Aorta (tissue), 5 donors: ENCODE measurements at regions not wholly inside any gene's neighbourhood (a gene's known extent, or its start where the extent isn't known, plus 50 kb on each side); places are given as distances from the start of the nearest gene placed in this dataset.

Experiments
- ATAC-seq: fragments of 200-7000 bp; cut with Tn5 transposase; one replicate; pipeline ENCODE4 v1.9.1; 2022; ENCODE audit warnings: moderate library complexity; ENCODE audit not compliant: low FRiP score
- DNase-seq, 2 donors: peaks; one replicate each; pipeline ENCODE4 v3.0.0-alpha.2; 2020
- H3K27ac ChIP-seq, 2 donors: one replicate each; pipeline ENCODE4 v1.5.1; 2013; ENCODE audit warnings: low read length in 2 of 2, mild to moderate bottlenecking in 2 of 2, moderate library complexity in 2 of 2, control low read depth in 1 of 2, inconsistent platforms in 1 of 2, low read depth in 1 of 2
- H3K27me3 ChIP-seq, 2 donors: one replicate each; pipeline ENCODE4 v1.6.1; 2013; ENCODE audit warnings: control low read depth in 1 of 2, low read length in 1 of 2, mild to moderate bottlenecking in 1 of 2, moderate library complexity in 1 of 2; ENCODE audit not compliant: insufficient read depth in 2 of 2, control insufficient read depth in 1 of 2
- H3K36me3 ChIP-seq, 2 donors: one replicate each; pipeline ENCODE4 v1.6.1; 2013; ENCODE audit warnings: control low read depth in 1 of 2, low read length in 1 of 2, mild to moderate bottlenecking in 1 of 2; ENCODE audit not compliant: insufficient read depth in 2 of 2, control insufficient read depth in 1 of 2
- H3K4me1 ChIP-seq, 2 donors: one replicate each; pipeline ENCODE4 v1.6.1; 2013; ENCODE audit warnings: low read length in 2 of 2, control low read depth in 1 of 2, mild to moderate bottlenecking in 1 of 2, moderate library complexity in 1 of 2; ENCODE audit not compliant: insufficient read depth in 2 of 2, control insufficient read depth in 1 of 2
- H3K4me3 ChIP-seq, 2 donors: one replicate each; pipeline ENCODE4 v1.5.1; 2013; ENCODE audit warnings: low read length in 2 of 2, control low read depth in 1 of 2, mild to moderate bottlenecking in 1 of 2
- H3K9me3 ChIP-seq: one replicate; pipeline ENCODE4 v1.6.1; 2013; ENCODE audit warnings: mild to moderate bottlenecking, low read length; ENCODE audit not compliant: control insufficient read depth
- WGBS, 2 donors: extraction: QIAGEN DNeasy Blood & Tissue Kit; methylation state at CpG; one replicate each; pipeline ENCODE4 v1.1.7; 2013; 5-methylcytosine and 5-hydroxymethylcytosine counted together
- intact Hi-C, 2 donors: fragments of 100-400 bp; cut with DNase I; formaldehyde crosslinking; loops; one replicate each; pipeline versions ENCODE4 v1.14.2 to v1.15.0; 2022
- donor health status: healthy with polysubstance abuse.
- donor health status: Bipolar disorder and iron deficiency.
- donor health status: DM: no; HTN: no; CAD: no.
- donor health status: DM: no; HTN: no; CAD: no.
- donor health status: DM: yes; HTN: yes; CAD: no.

DNA sequence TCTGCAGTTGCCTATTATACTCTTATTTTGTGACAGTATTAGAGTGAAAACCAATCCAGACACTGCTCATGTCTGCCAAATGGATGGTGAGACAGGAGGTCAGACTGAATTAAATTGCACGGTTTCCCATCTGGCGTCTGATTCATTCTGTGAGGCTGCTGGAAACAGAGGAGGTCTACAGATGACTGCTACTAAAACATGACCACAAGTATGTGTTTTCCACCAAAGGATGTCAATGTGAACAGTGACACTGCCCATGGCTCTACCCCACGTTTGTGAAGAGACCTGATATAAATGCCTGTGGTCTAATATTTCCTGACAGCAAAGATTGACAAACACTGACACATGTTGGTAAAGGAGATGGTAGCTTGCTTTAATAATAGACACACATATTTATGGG is 104.3 kb upstream of the ST6GAL2 start:
- WGBS, 2 donors: 54 to 76% methylated on average over 3 of the region's 3 CpGs
- H3K4me3 ChIP-seq: no peak overlapping the region
- ATAC-seq: no peak
- no peaks in the 10 kb centered on the region for H3K27me3 ChIP-seq
- intact Hi-C loops: no loop called here
- no peak overlapping the region for H3K27ac ChIP-seq
- H3K9me3 ChIP-seq: no peaks in the 10 kb centered on the region
- no peak for DNase-seq
- H3K36me3 ChIP-seq: no peaks in the 10 kb centered on the region
- H3K4me1 ChIP-seq: peaks cover 0 to under 1% of the 10 kb centered on the region in 2 donors

DNA sequence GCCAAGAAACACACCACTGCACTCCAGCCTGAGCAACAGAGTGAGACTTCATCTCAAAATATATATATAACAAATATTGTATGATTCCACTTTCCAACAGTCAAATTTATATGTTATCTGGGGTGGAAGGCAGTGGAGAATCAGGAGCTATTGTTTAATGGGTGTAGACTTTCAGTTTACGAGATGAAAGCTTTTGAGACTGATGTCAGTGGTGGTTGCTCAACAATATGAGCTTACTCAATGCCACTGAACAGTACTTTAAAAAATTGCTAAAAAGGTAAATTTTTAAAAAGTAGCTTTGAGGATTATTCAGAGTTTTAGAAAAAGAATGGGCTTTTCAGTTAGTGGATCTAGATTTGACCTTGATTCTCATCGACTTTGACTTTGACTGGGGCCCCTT is 105.9 kb upstream of the ST6GAL2 start:
- WGBS, 2 donors: 92 to 96% methylated on average over 2 of the region's 2 CpGs
- Histone ChIP-seq H3K36me3 (no peaks in the 10 kb centered on the region), H3K9me3 (no peaks in the 10 kb centered on the region), H3K27me3 (no peaks in the 10 kb centered on the region), H3K4me1 (peaks cover 0 to 3% of the 10 kb centered on the region in 2 donors), H3K27ac (no peak overlapping the region), H3K4me3 (no peak overlapping the region)
- intact Hi-C loops: no loop called here
- ATAC-seq (no peak), DNase-seq (no peak)

- DNase-seq (no peak), ATAC-seq (peak; percentile 63)
- H3K4me1 ChIP-seq: peaks cover 0 to 3% of the 10 kb centered on the region in 2 donors
- H3K4me3 ChIP-seq: no peak overlapping the region
- H3K36me3 ChIP-seq: no peaks in the 10 kb centered on the region
- no peaks in the 10 kb centered on the region for H3K27me3 ChIP-seq
- H3K9me3 ChIP-seq: no peaks in the 10 kb centered on the region
- H3K27ac ChIP-seq: no peak overlapping the region
- intact Hi-C loops: no loop called here
- WGBS, 2 donors: 3 to 6% methylated on average over 7 of the region's 7 CpGs
These were observed 109.6 kb upstream of the ST6GAL2 start for GRCh38 chr2:106995556-106995955.

DNA sequence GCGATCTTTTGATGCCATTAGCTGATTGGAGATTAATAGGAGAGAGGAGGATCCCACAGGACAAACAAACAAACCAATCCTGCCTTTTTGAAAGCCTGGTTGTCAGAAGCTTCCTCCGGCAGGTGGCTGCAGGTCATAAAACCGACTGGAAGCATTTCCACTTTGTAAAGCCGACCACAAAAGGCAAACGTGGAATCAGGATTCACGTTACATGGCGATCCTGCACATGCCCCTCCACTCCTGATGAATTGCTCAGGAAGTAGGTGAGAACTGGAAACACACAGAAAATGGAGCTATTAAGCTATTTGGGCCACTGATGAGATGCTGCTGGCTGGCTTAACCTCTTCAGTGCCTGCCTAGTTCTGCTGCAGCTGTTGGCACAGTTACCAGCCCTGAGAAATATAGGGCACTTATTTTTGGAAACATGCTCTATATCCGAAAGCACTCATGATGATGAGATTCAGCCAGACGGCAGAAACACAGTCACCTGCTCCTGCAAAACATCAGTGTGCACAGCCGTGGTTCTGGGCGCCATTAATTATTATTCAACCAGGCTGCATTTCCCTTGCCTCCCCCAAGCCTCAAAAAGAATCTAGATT is 110.3 kb upstream of the ST6GAL2 start:
- Histone ChIP-seq H3K4me1 (peaks cover 0 to 3% of the 10 kb centered on the region in 2 donors), H3K4me3 (no peak overlapping the region), H3K9me3 (no peaks in the 10 kb centered on the region), H3K27ac (no peak overlapping the region), H3K27me3 (no peaks in the 10 kb centered on the region), H3K36me3 (no peaks in the 10 kb centered on the region)
- DNase-seq (no peak), ATAC-seq (no peak)
- 10 to 13% methylated on average over 11 of the region's 11 CpGs for WGBS, 2 donors
- intact Hi-C loops: no loop called here

DNA sequence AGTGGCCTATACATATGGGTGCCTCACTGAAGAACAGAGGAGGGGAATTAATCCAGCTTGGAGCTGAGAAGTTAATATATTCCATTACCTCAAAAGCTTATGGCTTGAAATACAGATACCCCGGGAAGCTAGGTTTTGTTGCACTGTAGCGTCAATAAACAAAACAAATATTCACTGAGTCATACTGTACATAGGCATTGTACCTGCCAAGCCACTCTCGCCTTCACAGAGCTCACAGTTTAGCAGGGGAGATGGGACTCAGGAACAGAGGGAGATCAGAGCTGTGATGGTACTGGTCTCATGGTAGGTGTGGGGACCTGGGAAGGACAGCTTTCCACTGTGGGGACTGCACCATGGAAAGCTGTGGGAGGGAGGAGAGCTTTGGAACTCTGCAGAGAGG is 111.2 kb upstream of the ST6GAL2 start:
- H3K4me1 ChIP-seq: peaks cover 0 to 3% of the 10 kb centered on the region in 2 donors
- H3K4me3 ChIP-seq: no peak overlapping the region
- ATAC-seq: no peak
- no peaks in the 10 kb centered on the region for H3K36me3 ChIP-seq
- DNase-seq: no peak
- H3K9me3 ChIP-seq: no peaks in the 10 kb centered on the region
- 62 to 85% methylated on average over 3 of the region's 3 CpGs for WGBS, 2 donors
- H3K27me3 ChIP-seq: no peaks in the 10 kb centered on the region
- intact Hi-C loops: no loop called here
- no peak overlapping the region for H3K27ac ChIP-seq

- H3K27ac ChIP-seq: no peak overlapping the region
- no peaks in the 10 kb centered on the region for H3K36me3 ChIP-seq
- no peak overlapping the region for H3K4me3 ChIP-seq
- DNase-seq (no peak), ATAC-seq (no peak)
- 10 to 15% methylated on average over 2 of the region's 2 CpGs for WGBS, 2 donors
- no peaks in the 10 kb centered on the region for H3K9me3 ChIP-seq
- intact Hi-C loops: no loop called here
- no peaks in the 10 kb centered on the region for H3K4me1 ChIP-seq
- no peaks in the 10 kb centered on the region for H3K27me3 ChIP-seq
These were observed 115.1 kb upstream of the ST6GAL2 start for GRCh38 chr2:107001062-107001461.

DNA sequence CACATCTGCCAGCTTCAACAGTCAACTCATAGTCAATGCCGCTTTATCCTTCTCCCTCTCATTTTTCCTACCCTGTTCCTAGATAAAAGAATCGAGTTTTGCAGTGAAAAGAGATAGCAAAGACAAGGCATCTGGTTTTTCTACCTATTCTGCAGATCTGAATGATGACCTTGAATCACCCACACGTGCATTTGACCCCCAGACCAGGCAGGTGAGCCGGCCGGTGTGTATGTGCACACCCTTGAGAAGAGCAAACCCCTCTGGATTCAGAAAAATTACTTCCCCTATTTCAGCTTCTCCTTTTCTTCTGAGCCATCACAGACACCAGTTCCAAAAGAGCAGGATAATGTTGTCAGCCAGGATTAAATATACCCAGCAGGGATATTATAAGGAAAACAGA is 115.6 kb upstream of the ST6GAL2 start:
- H3K36me3 ChIP-seq: no peaks in the 10 kb centered on the region
- ATAC-seq: no peak
- H3K27me3 ChIP-seq: no peaks in the 10 kb centered on the region
- no peak for DNase-seq
- no peaks in the 10 kb centered on the region for H3K4me1 ChIP-seq
- no peak overlapping the region for H3K27ac ChIP-seq
- WGBS, 2 donors: 81 to 82% methylated on average over 5 of the region's 5 CpGs
- no peak overlapping the region for H3K4me3 ChIP-seq
- intact Hi-C loops: no loop called here
- no peaks in the 10 kb centered on the region for H3K9me3 ChIP-seq

DNA sequence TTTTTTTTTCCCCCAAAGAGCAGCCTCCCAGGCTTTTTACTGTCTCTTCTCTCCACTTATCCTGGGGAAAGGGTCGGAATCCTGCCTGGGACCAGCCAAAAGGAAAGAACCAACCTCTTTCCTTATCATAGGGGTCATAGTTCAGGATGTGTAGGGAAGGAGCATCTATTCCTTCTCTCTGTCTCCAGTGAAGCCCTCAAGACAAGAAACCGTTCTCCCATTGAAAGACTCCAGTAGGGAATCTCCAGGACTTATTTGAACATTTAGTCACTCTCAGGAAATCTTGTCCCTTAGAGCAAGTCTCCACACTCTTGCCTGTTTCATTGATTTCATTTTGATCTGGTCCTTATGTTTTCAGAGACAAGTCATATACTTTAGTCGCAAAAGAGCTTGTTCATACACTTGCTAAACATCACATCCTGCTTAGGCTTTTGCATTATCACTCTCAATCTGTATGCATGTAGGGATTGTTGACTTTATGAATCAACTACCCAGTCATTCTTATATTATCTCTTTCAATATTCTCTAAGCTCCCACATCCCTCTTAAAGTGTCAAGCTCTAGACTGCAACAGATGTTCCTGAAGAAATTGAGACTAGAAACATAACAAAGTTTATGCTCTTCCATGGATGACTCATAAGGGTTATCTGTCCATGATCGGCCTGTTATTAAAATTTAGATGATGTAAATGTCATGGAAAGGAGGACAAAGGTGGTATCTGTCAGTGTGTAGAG is 116.2 kb upstream of the ST6GAL2 start:
- no peaks in the 10 kb centered on the region for H3K27me3 ChIP-seq
- H3K4me3 ChIP-seq: no peak overlapping the region
- DNase-seq (no peak), ATAC-seq (no peak)
- intact Hi-C loops: no loop called here
- no peaks in the 10 kb centered on the region for H3K4me1 ChIP-seq
- H3K36me3 ChIP-seq: no peaks in the 10 kb centered on the region
- 88 to 90% methylated on average over 4 of the region's 4 CpGs for WGBS, 2 donors
- H3K9me3 ChIP-seq: no peaks in the 10 kb centered on the region
- no peak overlapping the region for H3K27ac ChIP-seq

GRCh38 chr2:107002735-107003134 is 116.8 kb upstream of the ST6GAL2 start:
- intact Hi-C loops: no loop called here
- H3K36me3 ChIP-seq: no peaks in the 10 kb centered on the region
- no peaks in the 10 kb centered on the region for H3K4me1 ChIP-seq
- ATAC-seq (no peak), DNase-seq (no peak)
- 84 to 90% methylated on average over 1 of the region's 1 CpG for WGBS, 2 donors
- H3K27me3 ChIP-seq: no peaks in the 10 kb centered on the region
- H3K9me3 ChIP-seq: no peaks in the 10 kb centered on the region
- no peak overlapping the region for H3K4me3 ChIP-seq
- H3K27ac ChIP-seq: no peak overlapping the region
